SIG-M5 treated with dmso at 0.1 percent for 504 hours (cell line): ENCODE measurements at regions not wholly inside any gene's neighbourhood (a gene's known extent, or its start where the extent isn't known, plus 50 kb on each side); places are given as distances from the start of the nearest gene placed in this dataset.
"Not testable (repeated sequence)": the region's sequence is repeated elsewhere in the genome, so short reads cannot be mapped to it uniquely, and the experiment has no call there.

Experiments
- DNase-seq: peaks from one replicate; lab custom pipeline; 2025; ENCODE audit not compliant: unreplicated experiment; lab: John Stamatoyannopoulos, UW

DNA sequence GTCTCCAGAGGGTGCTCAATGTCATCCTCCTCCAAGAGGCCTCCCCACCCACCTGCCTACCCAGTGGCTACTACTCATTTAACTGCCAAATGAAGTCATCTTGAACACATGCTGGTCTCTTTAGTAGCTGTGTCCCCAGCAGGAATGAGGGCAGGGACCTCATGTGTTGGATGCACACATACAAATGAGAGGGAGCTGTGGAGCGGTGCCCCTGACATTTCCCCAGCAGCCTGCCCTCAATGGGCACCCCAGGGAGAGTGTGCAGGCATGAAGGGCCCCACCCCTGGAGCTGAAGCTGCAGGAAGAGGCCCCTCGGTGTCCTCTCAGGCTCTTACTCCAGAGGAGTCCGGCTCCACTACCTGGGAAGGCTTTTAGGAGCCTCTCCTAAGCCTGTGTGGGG is 1322.7 kb downstream of the UQCRFS1 start:
- DNase-seq = no peak

DNA sequence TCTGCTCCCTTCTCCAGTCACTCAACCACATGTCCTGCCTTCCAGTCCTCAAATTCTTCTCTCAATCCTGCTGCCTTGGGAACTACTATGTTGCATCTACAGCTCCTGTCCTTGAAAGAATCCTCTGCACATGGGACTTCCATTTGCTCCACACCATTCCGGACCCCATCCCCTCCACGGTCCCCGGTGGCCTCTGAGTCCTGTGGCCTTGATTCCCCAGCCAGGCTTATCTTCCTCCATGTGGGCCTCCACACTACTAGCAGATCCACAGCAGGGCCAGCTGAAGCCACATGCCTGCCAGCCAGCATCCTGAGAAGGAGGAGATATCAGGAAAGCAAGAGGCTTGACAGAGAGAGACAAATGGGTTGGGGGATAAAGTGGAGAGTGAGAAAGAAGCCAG is 1323.8 kb downstream of the UQCRFS1 start:
- no peak for DNase-seq

DNA sequence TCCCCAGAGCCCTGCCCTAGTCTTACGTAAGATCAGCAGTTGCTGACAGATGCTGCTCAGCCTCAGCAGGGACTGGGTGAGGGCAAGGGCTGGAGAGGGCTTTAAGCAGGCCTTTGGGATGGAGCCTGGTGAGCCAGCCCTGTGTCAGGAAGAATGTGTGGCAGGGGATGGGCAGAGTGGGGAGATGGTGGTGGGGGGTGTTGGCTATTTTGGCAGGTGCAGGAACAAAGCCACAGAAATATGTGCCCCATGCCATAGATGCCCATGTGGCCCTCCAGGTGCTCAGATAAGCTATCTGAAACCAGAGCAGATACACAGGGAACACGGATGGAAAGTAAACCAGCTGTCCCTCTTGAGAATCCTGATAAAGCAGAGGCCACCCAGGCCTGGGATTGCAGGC is 1325.0 kb downstream of the UQCRFS1 start:
- no peak for DNase-seq

DNA sequence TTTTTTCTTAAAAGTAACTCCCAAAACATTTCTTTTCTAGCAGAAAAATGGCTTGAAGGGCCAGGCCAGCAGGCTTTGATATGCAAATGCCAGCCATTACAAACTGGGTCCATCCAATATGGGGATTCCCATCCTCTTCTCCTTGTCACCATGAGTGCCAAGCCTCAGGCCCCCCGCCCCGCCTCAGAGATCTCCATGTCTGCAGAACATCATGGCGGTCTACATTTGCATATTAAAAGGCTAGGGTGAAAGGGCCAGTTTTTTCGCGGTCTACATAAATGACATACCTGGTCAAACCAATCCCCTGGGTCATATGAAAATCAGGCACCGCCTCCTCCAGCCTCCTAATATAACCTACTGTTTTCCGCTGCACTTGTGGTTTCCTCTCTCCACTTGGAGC is 1327.6 kb downstream of the UQCRFS1 start:
- DNase-seq = no peak

DNA sequence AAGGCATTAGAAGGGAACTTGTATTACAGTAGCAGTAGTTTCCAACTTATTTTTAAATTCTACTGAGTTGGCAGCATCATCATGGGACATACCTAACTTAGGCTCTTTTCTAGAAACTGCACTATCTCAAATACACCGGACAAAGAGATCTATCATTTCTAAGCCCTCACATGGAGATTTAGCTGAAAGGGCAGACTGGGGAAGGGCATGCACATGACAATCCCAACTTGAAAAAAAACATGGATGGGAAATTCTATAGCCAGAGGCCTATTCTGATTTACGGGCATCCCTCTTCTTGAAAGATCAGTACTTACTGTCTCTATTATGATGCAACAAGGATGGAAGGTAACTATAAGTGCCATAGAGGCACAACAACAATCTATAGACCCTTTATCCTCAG is 1328.6 kb downstream of the UQCRFS1 start:
- no peak for DNase-seq

DNA sequence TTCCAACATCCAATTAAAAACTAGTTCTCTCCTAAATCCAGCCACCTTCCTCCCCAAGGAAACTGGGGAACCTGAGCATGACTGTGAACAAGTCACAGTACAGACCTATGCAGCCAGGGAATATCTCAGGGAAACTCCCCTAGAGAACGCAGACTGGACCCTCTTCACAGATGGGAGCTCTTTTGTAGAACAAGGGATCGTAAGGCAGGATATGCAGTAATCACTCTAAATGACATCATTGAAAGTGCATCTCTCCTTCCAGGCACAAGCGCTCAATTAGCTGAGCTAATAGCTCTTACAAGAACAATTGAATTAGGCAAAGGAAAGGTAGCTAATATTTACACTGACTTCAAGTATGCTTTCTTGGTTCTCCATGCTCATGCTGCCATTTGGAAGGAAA is 1331.7 kb downstream of the UQCRFS1 start:
- no peak for DNase-seq

DNA sequence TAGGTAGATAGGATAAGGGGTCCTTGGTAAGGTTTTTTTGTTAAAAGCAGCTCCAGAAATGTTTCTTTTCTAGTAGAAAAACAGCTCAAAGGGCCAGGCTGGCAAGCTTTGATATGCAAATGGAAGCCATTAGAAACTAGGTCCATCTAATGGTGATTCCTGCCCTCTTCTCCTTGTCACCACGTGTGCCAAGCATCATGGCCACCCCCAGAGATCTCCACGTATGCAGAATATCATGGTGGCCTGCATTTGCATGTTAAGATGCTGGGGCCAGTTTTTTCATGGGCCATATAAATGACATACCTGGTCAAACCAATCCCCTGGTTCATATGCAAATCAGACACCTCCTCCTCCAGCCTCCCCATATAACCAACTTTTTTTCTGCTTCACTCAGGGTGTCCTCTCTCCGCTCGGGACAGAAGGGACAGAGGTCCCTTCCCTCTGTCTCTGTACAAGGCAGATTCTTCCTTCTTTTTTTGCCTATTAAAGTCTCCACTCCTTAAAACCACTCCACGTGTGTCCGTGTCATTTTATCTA is 1335.9 kb downstream of the UQCRFS1 start:
- no peak for DNase-seq

DNA sequence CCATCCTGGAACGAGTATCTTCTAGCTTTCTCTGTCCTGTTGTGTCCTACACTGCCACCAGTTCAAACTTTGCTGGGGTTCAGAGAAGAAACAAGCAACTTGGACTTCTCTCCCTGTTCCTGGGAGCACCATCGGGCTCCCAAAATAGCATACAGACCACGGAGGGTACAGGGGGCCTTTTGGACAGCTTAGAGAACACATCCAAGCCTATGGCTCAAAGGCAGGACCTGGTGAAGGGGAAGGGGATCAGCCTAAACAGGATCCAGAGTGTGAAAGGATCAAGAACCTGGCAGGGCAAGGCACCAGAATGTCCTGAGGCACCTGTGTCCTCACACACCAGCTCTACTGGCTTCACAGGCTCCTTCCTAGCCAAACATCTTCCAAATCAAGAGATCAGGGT is 1336.5 kb downstream of the UQCRFS1 start:
- no peak for DNase-seq

DNA sequence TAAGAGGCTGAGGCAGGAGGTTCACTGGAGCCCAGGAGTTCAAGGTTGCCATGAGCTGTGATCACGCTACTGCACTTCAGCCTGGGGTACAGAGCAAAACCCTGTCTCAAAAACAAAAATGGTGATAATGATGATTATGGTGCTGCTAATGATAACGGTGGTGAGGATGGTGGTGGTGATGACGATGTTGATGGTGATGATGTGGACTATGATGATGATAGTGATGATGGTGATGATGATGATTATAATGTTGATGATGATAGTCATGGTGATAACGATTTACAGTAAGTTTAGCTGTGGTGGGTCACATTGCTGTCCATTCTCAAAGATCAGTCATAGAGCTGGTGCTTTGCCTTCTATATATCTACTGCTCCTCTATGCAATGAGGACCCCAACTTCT is 1340.6 kb downstream of the UQCRFS1 start:
- no peak for DNase-seq

DNA sequence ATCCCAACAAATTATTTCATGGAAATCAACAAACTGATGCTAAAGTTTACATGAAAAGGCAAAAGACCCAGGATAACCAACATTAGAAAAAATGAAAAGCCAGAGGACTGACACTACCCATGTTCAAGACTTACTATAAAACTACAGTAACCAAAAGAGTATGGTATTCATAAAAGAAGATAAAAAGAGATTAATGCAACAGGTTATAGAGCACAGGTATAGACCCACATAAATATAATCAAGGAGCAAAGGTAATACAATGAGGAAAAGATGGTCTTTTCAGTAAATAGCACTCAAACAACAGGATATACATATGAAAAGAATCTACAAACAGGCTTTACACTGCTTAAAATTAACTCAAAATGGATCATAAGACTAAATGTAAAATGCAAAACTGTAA is 1342.7 kb downstream of the UQCRFS1 start:
- no peak for DNase-seq

DNA sequence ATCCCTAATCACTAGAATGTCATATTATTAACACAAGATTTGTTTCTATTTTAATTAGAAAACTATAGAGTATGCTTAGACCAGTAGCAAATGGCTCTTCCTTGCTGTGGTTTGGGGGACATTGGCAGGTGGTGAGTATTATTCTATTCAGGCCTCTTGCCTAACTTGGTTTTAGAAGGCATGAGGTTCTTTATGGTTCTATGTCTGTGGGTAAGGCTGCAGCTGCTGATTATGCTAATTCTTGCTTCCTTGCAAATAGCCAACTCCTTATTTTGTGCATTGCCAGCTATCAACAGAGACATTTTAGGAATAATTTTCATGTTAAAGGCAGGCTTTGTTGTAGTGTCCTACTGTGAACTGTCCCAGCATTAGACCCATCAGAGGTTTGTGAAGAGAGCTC is 1344.9 kb downstream of the UQCRFS1 start:
- DNase-seq = no peak

DNA sequence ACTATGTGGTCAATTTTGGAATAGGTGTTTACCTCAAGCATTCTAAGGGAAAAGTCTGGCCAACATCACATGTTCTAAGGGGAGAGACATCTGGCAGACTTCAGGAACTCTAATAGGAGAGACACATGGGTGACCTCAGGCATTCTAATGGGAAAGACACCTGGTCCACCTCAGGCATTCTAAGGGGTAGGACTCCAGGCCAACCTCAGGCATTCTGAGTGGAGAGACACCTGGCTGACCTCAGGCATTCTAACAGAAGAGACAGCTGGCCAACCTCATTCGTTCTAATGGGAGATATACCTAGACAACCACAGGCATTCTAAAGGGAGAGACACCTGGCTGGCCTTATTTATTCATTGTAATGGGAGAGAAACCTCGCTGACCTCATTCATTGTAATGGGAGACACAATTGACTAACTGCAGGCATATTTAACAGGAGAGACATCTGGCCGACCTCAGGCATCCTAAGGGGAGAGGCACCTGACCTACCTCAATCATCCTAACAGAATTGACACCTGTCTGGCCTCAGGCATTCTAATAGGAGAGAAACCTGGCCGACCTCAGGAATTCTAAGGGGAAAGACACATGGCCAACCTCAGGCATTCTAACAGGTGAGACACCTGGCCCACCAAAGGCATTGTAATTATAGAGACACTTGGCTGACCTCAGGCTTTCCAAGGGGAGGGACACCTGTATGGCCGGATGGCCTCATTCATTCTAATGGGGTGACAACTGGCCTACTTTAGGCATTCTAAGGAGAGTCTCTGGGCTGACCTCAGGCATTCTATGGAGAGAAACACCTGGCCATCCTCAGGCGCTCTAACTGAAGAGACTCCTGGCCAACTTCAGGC is 1346.8 kb downstream of the UQCRFS1 start:
- DNase-seq = no peak

DNA sequence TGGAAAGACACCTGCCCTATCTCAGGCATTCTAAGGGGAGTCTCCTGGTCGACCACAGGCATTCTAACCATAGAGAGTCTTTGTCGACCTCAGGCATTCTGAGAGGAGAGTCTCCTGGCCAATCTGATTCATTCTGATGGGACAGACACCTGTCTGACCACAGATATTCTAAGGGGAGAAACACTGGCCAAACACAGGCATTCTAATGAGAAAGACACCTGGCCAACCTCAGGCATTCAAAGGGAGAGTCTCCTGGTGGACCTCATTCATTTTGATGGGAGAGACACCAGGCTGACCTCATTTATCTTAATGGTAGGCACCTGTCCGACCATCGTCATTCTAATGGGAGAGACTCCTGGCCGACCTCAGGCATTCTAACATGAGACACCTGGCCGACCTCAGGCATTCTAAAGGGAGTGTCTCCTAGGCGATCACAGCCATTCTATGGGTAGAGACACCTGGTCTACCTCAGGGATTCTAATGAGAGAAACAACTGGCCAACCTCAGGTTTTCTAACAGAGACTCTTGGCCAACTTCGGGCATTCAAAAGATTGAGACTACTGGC is 1351.5 kb downstream of the UQCRFS1 start:
- no peak for DNase-seq

DNA sequence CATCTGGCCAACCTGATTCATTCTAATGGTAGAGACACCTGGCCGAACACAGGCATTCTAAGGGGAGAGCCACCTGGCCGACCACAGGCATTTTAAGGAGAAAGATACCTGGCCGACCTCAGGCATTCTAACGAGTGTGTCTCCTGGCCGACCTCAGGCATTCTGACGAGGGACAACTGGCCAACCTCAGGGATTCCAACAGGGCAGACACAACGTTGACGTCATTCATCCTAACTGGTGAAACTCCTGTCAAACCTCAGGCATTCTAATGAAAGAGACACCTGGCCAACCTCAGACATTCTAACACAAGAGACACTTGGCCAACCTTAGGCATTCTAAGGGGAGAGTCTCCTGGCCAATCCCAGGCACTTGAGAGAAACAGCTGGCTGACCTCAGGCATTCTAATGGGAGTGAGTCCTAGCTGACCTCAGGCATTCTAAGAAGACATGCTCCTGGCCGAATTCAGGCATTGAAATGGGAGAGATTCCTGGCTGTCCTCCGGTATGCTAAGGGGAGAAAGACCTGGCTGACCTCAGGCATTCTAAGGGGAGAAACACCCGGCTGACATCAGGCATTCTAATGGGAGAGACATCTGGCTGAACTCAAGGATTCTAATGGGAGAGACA is 1352.5 kb downstream of the UQCRFS1 start:
- DNase-seq = no peak

DNA sequence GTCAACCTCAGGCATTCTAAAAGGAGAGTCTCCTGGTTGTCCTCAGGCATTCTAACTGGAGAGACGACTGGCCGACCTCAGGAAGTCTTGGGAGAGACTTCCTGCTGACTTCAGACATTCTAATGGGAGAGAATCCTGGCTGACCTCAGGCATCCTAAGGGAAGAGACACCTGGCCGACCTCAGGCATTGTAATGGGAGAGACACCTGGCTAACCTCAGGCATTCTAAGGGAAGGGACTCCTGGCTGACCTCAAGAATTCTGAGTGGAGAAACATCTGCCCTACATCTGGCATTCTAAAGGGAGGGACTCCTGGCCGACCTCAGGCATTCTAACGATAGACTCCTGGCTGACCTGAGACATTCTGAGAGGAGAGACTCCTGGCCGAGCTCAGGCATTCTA is 1353.3 kb downstream of the UQCRFS1 start:
- no peak for DNase-seq

DNA sequence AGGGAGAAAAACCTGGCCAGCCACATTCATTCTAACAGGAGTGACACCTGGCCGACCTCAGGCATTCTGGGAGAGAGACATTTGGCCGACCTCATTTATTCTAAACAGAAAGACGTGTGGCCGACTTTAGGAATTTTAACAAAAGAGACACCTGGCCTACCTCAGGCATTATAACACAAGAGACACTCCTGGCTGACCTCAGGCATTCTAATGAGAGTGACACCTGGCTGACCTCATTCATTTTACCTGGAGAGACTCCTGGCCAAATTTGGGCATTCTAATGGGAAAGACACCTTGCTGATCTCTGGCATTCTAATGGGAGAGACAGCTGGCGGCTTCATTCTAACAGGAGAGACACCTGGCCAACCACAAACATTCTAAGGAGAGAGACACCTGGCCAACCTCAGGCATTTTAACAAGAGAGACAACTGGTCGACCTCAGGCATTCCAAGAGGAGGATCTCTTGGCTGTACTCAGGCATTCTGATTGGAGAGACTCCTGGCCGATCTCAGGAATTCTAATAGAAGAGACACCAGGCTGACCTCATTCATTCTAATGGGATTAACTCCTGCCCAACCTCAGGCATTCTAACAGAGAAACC is 1353.9 kb downstream of the UQCRFS1 start:
- no peak for DNase-seq

DNA sequence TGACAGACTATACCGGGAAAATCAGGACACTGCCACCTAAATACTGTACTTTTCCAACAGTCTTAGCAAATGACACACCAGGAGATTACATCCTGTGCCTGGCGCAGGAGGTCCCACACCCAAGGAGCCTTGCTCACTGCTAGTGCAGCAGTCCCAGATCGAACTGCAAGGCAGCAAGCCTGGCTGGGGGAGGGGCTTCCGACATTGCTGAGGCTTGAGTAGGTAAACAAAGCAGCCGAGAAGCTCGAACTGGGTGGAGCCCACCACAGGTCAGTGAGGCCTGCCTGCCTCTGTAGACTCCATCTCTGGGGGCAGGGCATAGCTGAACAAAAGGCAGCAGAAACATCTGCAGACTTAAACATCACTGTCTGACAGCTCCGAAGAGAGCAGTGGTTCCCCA is 1360.0 kb downstream of the UQCRFS1 start:
- not testable (repeated sequence) for DNase-seq

DNA sequence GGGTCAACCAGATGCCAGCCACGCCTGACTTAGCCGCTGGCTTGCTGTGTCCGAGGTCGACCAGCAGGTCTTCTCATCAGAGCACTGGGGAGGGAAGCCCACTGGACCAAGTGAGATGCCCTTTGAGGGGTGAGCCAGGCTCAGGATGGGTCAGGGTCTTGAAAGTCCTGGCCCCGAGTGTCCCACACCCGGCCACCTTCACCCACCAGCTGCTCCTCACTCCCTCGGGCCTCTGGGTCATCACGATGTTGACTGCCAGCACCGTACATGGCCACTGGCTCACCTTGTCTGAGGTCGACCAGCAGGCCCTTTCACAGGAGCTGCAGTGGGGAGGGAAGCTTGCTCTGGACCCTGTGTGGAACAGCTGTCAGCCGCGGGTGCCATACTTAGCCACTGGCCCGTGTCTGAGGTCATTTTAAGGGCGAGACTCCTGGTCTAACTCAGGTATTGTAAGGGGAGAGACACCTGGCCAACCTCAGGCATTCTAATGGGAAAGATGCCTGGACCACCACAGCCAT is 1361.3 kb downstream of the UQCRFS1 start:
- DNase-seq = no peak

DNA sequence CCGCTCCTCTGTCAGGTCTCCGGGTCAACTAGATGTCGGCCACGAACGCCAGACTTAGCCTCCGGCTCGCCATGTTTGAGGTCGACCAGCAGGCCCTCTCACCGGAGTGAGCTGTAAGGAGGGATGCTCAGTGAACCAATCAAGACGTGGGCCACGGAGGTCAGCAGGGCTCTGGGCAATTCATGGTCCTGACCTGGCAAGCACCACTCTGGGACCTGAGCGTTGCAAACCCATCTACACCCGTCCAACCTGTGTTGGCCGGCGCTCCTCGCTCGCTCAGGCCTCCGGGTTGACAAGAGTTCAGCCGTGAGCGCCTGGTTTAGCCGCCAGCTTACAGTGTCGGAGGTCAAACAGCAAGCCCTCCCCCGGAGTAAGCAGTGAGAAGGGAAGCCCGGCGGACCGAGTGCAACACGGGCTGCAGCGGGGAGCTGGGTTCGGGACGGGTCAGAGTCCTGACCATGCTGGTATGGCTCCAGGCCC is 1361.9 kb downstream of the UQCRFS1 start:
- no peak for DNase-seq

DNA sequence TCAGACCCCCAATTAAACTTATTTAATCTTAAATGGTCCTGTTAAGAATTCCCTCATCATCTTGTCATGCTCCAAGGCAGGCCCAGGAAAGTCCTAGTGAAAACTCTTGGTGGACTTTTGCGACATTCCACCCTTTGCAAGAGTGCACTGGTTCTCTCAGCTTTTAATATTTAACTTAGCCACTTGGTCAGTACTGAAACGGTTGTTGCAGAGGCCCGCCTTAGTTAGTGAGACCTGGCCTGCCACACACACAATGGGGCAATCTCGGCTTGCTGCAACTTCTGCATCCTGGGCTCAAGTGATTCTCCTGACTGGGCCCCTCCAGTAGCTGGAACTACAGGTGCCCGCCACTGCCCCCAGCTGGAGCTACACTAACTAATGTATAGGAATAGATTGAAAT is 1366.0 kb downstream of the UQCRFS1 start:
- no peak for DNase-seq

DNA sequence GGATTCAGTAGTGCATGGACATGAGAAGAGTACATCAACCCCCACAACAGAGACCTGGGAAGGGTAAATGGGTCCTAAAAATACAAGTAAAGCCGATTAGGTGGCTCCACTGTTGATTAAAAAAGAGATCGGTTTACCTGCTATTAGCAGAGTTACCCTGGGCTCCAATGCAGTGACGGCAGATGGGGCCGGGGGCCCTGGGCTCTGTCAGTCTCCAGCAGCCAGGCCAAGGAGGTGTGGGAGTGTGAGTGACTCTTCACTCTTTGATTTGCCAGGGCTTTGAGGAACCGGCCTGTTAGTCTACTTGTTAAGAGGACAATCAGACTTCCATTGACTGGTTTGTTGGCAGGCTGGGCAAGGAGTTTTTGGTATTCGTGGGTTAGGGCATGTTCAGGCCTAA is 1368.7 kb downstream of the UQCRFS1 start:
- no peak for DNase-seq
